Glomerular endothelial cell (primary cell): ENCODE measurements at regions not wholly inside any gene's neighbourhood (a gene's known extent, or its start where the extent isn't known, plus 50 kb on each side); places are given as distances from the start of the nearest gene placed in this dataset.

Experiments
- DNase-seq: peaks from one replicate; pipeline ENCODE4 v3.0.0-alpha.2; 2011; ENCODE audit warnings: low read depth, low spot score; ENCODE audit errors: extremely low read depth

DNA sequence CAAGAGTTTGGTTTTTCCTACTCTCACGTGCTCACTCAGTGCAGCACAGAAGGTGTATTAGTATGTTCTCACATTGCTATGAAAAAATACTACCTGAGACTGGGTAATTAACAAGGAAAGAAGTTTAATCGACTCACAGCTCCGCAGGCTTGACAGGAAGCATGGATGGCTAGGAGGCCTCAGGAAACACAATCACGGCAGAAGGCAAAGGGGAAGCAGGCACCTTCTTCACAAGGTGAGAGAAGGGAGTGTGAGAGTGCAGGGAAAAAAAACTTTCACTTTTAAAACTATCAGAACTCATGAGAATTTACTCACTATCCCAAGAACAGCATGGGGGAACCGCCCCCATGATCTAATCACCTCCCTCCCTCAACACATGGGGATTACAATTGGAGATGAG is 185.8 kb upstream of the TMPO start:
- no peak for DNase-seq

DNA sequence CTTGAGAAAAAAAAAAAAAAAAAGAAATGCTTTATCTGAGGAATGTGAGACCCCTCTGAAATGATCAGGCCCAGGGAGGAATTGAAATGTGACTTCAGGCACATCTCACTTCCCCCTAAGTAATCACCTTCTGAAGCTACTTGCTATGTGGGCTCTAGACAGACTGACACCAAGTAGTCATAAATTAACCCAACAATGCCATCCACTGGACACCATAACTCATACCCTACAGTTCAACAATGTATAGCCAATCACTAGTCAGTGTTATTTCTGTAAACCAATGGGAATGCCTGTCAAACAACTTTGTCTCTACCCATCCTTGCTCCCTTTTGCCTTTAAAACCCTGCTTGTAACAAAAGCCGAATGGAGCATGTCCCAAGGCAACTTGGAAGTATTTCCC is 182.7 kb upstream of the TMPO start:
- DNase-seq: no peak

DNA sequence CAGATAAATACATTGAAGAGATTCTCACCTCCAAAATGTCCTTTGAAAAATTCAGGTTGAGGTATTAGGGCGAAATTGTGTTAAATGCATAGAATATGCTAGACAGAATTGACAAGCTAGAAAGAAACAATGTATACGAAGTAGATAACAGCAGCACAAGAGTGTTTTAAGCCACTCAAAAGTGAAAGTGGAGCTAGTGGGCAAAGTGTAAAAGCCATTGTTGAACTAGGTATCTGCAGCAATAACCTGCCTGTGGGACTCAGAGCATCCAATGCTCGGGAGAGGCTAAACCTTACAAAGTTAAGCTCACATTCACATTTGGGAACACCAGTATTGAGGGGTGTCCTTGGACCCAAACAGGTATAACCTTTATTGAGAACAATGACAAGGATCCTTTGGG is 180.6 kb upstream of the TMPO start:
- no peak for DNase-seq

DNA sequence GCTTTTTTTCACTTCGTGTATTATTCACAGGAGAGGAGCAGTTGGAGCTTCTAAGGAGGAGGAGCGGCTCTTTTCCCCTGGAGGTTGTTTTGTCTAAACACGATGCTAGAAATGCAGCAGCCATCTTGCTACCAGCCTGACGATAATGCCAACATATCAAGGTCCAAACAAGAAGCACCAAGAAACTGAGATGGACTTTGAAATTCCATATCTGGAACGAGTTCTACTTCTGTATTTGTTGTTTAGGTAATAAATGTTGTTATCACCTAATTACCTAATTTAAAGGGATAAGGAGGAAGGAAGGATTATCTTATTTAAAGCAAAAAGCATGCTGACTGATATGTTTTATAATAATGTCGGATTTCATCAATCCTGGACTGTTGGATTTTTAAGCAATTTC is 174.4 kb upstream of the TMPO start:
- no peak for DNase-seq

- no peak for DNase-seq
These were observed 173.7 kb upstream of the TMPO start for GRCh38 chr12:98341732-98342131.

DNA sequence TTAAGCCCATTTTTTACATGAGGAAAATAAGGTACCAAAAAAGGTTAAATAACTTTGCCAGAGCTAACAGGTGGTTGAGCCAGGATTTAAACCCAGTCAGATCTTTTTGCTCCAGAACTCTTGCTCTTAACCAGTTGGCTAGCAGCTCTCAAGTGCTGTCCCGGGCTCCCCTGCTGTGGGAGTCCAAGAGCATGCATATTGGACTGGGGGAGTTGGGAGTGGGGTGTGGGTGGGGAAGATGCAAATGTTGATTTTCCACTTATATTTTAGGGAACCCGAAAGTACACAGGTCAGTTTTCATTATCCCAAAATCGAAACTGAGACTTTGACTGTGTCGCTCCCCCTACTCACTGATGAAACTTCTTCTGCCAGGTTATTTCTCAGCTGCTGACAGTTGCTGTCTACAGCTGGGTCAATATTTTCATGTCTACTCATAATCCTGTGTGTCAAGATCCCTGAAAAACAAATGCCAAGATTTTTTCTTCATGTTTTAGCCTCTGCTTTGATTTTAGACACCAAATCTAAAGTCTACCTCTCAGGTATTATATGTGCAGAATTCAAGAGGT is 172.3 kb upstream of the TMPO start:
- no peak for DNase-seq

DNA sequence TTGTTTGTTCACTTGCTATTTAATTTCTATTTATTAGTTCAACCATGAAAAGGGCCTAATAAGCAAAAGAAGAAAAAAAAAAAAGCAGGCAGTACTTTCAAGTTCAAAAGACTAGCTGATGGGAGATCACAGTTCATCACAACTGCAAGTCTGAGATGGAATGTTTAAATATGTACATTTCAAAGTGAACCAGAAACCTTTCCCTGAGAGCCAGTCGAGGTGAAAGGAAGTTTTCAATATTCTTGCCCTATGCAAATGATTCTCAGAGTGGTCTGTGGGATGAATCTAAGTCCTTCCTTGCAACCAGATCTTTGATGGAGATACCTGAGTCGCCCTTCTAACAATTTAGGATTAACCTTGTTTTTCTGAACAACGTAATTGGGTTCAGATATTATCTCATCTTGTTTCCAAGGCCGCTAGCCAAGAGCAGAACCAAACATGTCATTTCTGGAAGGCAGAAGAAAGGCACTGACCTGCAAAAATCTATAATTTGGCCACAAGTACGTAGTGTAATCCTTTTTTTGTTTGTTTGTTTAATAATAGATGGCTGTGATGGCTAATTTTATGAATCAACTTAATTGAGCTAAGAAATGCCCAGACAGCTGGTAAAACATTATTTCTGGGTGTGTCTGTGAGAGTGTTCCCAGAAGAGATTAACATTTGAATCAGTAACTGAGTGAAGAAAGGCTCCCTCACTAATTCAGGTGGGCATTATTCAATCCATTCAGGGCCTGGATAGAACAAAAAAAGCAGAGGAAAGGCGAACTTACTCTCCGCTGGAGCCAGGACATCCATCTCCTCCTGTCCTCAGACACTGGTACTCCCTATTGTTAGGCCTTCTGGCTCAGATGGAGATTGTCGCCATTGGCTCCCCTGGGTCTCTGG is 171.1 kb upstream of the TMPO start:
- DNase-seq: no peak

- DNase-seq: no peak
These were observed 170.0 kb upstream of the TMPO start for GRCh38 chr12:98345308-98345876.

DNA sequence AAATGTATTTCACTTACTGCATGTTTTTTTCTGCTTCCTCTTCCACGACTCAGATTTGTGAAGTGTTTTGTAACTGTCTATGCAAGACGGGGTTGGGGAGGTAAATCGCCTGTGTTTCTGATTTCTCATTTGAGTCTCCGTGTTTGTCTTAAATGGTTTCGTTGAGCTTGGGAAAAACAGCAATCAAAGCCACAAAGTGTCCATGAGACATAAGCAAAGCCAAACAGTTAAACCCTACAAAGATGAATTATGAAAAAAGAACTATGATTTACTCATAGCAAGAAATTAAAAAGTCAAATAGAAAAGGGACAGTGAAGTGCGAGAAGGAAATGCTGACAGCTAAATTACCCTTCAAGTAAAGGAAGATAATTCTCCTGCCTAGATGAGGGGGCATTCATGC is 164.3 kb upstream of the TMPO start:
- DNase-seq: no peak

- DNase-seq: no peak
These were observed 163.6 kb upstream of the TMPO start for GRCh38 chr12:98351784-98352183.

GRCh38 chr12:98352218-98352811 is 163.1 kb upstream of the TMPO start:
- peak; percentile 50 for DNase-seq

DNA sequence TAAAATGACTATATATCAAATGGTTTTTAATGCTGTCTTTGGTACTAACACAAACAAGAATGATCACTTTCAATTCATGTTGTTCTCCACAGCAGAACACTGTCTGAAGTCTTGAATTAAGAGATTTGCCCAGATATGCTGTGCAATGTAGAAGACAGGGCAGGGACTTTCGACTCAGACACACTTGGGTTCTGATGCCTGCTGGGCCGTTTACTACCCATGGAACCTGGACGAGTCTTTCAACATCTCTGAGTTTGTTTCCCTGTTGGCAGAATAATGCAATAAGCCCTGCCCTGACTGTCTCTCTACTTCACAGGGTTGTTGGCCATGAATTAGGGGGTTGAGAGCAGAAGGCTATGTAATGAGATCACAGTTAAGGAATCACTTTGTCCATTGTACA is 162.6 kb upstream of the TMPO start:
- DNase-seq: no peak

DNA sequence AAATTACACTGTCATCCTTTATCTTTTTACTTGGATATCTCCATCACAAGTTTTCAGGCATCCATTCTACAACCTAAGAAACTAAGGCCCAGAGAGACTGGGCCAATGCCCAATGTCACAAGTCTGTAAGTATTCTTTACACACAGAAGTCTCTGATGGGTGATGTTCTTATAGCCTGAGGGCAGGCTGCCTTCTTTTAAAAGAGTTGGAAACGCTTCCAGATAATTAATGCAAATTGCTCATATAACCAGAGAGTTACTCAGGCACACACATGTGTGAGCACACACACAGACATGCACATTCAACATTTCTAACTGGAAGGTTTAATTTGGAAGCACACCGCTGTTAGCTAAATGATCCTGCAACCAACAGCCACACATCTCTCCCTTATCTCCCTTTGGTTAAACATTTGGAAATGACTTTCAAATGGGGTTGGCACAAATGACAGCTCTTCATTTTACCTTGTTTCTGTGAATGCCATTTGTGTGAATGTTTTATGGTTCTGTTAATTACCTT is 160.8 kb upstream of the TMPO start:
- no peak for DNase-seq

- DNase-seq: no peak
These were observed 160.1 kb upstream of the TMPO start for GRCh38 chr12:98355322-98355721.

DNA sequence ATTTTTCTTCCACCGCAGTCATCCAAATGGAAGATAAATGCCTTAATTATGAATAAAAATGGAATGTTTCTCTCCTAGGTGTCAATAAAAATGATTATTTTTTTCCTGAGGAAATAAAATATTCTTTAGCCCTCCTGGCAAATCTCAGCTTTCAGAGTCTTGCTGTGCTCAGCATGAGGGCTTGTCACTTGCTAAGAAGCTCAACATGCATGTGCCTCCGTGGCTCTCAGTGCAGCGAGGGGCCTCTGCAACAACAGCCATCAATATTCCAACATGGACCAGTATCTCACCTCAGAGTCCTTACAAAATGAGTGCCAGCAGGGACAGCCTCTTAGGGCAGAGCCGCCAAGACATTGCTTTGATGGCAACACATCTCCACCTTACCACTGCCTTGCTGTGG is 159.5 kb upstream of the TMPO start:
- no peak for DNase-seq

DNA sequence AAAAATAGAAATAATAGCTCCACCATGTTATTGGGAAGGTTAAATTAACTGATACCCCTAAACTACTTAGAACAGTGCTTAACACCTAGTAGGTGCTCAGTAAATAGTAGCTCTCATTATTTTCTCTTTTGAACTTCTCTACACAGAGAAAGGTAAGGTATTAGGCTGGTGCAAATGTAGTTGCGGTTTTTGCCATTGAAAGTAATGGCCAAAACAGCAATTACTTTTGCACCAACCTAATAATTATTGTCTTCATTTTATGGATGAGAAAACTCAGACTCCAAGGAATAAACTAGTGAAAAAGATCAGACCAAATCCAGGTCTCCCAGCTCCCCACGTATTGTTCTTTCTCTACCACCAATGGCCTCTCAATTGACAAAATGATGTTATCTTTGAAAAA is 157.2 kb upstream of the TMPO start:
- no peak for DNase-seq

DNA sequence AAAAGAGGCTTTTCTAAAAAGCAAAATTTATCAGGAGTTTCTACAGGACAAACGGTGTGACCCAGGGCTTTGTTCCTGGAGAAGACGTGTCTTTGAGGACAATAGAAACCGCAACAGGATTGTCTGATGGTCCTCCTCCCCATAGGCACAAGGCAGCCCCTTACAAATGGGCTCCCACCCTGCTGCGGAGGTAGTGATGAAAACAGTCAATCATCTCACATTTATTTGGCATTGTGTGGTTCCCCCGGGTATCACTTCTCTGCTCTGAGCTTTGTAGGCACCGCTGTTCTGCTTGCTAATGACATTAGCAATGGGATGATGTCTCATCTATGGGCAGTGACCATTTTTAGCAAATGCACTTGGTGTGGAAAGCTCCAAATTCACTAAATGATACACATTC is 155.5 kb upstream of the TMPO start:
- DNase-seq: no peak

DNA sequence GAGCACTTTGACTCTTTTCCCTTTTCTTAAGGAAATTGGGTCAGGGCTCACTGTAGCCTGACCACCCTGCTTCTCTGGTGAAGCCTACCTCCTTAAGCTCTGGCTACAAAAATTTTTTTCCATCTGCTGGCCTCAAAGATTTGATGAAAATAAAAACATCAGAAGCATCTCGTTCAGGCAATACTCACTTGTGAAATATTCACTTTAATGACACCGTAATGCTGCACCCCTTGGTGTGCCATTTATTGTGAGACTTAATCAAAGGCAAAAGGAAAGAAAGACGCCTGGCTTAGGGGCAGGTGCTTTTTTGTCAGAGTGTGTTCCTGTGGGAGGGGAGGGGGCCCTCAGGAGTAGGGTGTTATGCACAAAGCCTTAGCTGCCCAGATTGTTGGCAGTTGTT is 155.0 kb upstream of the TMPO start:
- no peak for DNase-seq

DNA sequence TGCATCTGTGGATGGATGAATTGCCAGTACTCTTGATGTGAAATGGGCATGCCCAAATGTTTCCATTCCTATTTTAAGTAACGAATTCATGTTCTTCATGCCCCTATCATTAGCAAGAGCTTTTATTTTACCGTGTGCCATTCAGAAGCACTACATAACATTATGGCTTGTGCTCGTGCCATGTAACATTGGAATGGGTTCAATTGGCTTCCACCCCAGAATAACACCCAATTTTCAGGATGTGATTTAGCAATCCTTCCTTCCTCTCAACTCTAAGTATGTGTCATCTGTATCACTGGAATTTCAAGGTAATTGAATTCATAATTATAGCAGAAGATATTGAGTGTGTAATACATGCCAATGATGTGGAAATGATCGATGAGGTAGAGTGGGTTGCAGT is 145.8 kb upstream of the TMPO start:
- no peak for DNase-seq

DNA sequence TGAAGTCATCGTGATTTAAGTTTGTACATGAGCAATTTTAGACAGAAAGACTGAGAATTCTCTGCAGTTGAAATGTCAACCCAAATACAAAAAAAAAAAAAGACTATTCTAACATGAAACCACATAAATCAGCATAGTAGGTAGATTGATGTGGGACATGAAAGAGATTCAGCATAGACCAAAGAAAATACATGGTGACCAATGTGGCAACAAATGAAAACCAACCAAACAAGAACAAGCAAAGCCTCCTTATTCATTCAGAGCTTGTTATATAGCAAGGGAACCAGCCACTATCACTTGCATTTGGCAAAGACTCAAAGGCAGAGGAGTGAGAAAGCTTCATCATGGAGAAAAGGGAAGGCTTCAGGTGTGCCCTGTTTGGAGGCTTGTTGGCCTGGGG is 144.4 kb upstream of the TMPO start:
- DNase-seq: no peak

GRCh38 chr12:98371419-98371818 is 144.0 kb upstream of the TMPO start:
- no peak for DNase-seq
